ENCODE measurements at regions not wholly inside any gene's neighbourhood (a gene's known extent, or its start where the extent isn't known, plus 50 kb on each side); places are given as distances from the start of the nearest gene placed in this dataset.

DNA sequence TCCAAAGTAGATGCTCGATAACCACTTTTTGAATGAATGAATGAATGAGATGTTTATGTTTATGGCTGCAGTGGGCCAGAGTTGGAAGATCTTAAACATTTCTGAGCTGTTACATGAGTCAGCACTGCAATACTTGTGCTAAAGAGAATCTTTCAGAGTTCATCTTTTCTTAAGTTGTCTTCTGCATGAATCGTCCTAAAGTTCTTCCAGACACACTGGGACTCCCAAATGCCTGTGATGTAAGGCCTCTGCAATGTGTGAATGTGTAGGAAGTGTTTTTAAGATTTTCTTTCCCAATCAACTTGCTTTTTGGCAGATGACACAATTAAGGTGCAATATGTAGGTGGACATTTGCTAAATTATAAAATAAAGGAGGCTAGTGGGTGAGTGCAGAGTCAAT lies 50.3 kb upstream of the TRIM9 start:
- no peak for DNase-seq (ENCODE audit: low read depth)

DNA sequence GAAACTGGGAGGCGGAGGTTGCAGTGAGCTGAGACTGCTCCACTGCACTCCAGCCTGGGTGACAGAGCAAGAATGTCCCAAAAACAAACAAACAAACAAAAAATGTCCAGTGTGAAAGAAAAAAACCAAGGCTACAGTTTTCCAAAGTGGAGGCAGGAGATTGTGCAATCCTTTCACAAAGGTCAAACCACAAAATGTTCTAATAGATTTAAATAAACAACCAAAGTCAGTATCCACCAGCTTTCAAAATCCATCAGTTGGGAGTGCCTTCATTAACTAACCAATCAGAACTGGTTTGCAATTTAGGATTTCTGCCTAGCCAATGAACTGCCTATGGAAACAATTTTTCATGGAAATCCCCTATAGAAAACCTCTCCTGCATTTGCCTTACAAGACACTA lies 52.3 kb upstream of the TRIM9 start:
- DNase-seq (ENCODE audit: low read depth): no peak

DNA sequence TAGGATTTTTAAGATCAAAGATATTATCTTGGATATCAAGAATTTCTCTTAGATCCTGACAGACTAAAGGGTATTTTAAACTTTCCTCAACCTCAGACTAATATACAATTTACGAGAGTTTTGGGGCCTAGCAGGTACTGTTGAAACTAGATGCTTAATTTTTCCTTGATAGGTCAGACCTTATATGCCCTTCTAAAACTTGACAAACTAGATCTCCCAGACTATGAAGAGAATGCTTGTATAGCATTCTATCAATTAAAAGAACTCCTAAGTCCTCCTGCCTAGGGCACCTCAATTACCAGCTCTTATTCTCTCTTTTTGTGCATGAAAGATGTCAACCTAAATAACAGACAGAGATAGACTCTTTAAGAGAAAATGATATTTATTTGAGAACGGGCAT lies 60.4 kb upstream of the TRIM9 start:
- no peak for DNase-seq (ENCODE audit: low read depth)

DNA sequence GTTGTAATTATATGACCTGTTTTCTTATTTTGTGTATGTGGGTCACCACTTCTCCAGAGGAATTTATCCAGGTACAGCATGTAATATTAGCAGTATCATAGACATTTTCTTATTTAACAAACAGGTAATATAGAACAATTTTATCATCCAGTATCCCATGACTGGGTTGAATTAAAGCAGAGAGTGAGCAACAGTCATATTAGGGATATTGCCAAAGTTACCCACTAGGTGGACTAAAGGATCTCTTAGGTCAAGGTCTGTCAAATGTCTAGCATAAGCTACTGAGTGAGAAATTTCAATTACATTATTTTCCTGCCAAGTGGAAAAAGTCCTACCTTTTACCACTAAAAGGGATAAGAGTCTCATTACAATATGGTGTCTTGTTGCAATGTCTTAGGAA lies 62.1 kb upstream of the TRIM9 start:
- no peak for DNase-seq (ENCODE audit: low read depth)

DNA sequence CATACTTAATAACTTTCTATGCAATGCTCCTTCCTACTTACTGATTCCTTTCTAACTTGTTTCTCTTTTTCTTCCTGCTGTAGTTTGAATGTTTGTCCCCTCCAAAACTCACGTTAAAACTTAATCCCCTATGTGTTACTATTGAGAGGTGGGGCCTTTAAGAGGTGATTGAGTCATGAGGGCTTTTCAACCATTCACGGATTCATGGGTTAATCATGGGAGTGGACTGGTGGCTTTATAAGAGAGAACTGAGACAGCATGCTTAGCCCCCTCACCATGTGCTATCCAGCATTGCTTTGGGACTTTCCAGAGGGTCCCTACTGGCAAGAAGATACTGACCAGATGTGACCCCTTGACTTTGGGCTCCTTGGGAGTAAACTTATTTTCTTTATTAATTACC lies 66.0 kb upstream of the TRIM9 start:
- no peak for DNase-seq (ENCODE audit: low read depth)

DNA sequence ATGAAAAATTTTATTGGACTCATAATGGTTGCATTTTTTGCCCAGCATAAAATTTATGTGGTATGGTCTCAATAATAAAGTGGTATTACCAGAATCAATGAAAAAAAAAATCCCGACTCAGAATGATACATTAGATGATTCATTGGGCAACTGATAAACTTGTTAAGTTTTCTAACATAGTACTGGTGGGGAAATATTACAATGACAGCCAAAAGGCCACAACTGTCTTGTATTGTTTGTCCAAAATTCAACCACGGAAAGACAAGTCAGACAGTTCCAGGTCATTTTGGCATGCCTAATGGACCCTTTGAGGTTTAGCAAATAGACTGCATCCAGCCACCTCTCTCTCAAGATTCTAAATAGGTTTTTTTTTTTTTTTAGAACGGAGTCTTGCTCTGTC lies 70.5 kb upstream of the TRIM9 start:
- DNase-seq (ENCODE audit: low read depth): no peak

DNA sequence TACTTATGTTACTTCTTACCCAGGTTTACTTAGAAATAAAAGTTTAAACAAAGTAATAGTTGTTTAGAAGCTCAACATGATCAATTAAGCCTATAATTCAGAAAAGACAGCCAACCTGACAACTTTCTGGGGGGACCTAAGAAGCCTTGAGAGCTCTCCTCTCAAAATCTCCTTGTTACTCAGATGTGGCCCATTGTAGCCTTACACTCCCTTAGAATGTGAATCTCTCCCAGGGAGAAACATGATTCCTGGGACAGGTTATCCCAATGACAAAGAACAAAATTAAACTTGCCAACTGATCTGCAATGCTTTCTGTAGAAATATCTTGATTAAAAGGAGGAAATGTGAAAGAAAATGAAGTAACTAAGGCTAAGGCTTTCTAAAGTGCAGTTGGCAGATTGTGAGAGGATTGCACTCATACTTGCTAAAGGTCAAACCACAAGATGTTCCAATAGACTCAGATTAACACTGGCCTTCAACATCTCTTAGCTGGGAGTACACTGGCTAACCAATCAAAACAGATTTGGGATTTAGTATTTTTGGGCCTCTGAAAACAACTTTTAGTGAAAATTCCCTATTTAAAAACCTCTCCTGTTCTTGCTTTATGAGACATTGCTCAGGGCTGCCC lies 72.3 kb upstream of the TMX1 start:
- DNase-seq (ENCODE audit: low read depth): peak; percentile 31

DNA sequence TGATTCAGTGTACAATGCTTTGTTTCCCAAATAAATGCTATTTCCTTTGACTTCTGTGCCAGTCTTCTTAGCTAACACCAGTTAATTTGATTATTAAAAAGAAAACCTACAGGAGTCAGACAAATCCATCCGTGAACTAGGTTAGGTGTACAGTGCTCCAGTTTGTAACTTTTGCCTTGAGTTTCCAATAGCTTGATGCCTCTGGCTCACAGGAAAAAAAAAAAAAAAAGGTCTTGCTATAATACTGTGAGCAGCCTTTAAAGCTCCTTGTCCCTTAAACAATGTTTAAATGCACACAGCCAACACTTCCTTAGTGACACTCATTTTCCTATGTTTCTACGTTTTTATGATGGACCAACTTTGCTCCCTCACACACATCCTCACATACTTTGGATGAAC lies 71.8 kb upstream of the TMX1 start:
- no peak for DNase-seq (ENCODE audit: low read depth)

DNA sequence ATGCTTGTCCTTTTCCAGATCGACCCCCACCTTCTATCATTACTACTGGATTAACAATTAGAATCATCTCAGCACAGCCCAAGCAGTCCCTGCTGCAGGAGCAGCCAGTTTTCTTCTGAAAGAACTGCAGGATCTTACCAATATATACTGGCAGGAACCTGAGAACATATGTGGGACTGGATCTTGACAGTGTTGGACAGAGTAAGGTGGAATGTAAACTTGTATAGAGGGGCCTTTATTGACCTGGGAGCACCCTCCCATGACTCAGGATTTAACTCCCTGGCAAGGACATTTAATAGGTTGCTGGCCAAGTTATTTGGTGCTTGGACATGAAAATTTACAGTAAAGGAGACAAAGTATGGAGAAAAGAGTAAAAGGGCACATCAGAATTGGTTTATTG lies 66.2 kb upstream of the TMX1 start:
- no peak for DNase-seq (ENCODE audit: low read depth)

DNA sequence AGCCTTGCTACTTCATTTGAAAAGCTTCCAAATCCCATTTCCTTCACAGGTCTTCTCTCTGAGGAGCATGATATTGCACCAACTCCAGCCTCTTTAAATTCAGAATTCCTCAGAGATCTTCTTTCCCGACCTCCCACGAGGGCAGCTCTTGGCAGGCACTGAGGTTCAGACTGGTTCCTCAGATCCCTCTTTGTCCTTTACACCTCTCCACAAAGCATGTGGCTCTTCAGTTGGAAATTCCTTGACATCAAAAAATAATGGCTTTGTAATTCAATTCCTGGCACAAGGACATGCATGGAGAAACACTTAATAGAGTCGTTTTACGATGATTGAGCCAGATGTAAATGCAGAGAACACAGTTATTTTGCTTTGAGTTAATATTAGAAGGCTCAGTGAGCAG lies 63.2 kb upstream of the TMX1 start:
- no peak for DNase-seq (ENCODE audit: low read depth)

DNA sequence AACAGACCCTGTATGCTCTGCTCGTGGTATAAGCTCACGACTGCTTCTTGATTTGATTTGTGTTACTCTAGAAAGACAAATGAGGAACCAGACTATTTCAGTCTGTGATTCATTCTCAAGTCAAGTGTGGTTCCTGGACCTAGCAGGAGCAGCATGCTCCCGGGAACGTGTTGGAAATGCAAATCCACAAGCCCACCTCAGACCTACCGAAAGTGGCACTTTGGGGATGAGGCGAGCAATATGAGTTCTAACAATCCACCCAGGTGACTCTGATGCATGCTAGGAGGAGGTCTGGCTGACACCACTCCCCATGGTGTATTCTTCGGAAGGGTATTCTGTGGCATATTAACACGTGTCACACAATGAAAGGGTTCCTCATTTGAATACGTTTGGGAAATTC lies 59.5 kb upstream of the TMX1 start:
- DNase-seq (ENCODE audit: low read depth): no peak

DNA sequence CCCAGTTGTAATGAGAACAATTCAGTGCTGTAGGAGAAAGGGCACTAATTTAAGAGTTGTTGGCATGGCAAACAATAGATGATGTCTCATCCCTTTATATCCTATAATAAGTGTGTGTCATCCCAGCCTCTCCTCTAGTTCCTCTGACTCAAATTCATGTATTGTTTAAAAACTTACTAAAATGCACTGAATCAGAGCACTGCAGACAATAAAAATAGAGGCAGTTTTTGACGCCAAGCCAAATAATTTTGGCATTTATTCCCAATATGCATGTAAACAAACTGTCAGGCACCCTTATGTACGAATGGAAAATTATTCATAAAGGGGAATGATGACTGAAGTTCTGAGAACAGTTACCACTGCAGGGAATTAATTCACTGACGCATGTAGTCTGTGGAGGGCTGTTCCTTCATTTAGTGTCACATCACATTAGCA lies 57.9 kb upstream of the TMX1 start:
- no peak for DNase-seq (ENCODE audit: low read depth)

DNA sequence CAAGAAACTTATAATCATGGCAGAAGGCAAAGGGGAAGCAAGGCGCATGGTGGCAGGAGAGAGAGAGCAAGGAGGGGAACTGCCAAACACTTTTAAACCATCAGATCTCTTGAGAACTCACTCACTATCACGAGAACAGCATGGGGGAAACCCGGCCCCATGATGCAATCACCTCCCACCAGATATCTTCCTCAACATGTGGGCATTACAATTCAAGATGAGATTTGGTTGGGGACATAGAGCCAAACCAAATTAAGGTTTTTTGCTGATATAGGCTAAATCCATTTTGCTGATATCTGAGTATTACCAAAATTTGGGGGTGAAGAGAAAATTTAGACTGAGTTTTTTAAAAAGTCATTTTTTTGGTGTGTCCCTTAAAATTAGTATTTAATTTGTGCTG lies 54.9 kb upstream of the TMX1 start:
- DNase-seq (ENCODE audit: low read depth): no peak

DNA sequence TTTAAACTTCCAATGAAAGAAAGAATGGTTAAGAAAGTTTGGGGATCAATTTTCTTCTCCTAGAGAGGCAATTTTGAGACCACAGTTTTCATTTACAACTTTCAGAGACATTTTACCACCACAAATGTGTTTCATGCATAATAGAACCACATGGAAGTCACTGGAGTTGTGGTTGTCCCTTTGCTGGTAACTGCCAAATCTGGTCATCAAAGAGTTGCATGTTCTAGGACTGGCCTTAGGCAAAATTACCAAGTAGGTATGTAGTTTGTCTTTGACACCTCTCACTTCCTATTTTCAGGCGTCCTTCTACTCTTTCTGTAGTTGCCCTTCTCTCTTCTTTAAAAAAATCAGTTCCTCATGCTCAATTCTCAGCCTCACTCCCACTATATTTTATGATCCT lies 54.3 kb upstream of the TMX1 start:
- DNase-seq (ENCODE audit: low read depth): no peak

DNA sequence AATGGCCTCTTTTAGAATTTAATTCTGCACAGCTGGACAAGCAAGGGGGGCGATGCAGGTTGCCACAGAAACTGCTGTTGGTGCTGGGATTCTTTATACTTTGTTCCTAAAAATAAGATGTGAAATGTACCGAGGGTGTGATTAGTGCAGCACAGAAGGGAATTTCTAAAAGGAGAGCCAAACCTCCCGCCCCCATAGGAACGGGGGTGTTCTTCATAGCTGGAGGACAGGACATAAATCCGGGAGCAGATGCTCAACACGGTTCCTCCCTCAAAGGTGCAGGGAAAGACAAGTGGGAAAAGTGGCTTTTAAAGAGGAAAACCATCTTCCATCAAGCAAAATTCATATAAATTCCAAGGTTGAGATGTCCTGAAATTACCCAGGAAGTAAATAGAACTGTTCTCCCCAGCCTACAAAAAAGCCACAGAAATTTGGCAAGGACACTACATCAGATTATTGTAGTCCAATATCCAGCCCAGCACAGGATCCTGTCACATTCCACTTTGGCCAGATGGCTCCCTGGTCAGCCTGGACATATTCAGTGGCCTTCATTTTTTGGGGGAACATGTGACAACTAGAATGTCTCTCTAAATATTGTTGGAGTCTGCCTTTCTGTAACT lies 51.4 kb upstream of the TMX1 start:
- DNase-seq (ENCODE audit: low read depth): no peak

DNA sequence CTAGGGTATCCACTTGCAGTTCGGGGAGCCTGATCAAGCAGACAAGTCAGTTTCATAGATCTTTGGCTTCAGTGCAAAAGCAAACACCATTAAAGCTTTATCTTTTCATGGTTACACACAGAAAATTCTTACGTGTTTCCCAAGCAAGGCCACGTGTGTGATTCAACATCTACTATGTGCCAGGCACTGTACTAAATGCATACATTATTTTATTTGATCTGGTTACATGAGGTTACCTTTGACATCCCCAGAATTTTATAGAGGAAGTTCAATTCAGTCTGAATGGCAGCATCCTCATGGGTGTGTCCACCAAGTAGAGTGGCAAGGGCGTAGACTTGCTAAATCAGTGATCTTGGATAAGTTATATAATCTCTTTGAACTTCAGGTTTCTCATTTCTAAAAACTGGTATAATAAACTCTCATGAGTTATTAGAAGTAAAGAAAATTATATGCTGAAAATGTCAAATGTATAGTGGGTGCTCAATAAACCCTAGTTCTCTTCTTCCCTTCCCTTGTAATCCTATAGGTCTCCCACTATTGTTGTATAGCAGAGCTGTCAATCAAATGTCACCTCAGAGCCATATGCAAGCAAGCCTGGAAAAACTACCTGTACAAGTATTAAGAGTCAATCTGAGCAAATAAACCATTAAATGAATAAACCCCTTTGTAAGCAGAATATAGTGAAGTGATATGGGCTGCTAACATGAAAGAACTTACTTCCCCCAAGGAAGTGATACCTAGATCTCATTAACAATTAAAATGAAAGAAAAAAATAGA lies 50.3 kb upstream of the TMX1 start:
- no peak for DNase-seq (ENCODE audit: low read depth)

Data from non-pigmented ciliary epithelial cell (primary cell).